ENCODE measurements at regions not wholly inside any gene's neighbourhood (a gene's known extent, or its start where the extent isn't known, plus 50 kb on each side); places are given as distances from the start of the nearest gene placed in this dataset.

DNA sequence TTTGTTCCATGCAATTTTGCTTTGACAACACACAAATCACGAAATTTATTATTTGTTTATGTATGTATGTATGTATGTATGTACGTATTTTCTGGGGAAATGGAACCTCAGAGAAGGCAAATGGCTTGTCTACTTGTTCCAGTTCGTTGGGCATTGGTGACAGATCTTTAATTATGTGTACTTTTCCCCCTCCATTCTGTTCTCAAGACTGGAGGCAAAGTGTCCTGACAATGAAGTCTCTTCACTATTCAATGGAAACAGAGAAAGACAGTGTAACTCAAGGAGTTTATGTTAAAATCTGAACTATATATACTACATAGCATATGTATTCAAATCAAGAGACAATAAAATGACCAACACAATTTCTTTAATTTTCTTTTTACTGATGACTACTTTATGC is 245.7 kb upstream of the PTBP2 start:
- TF ChIP-seq RNF219 (CRISPR knock-in tag; IDR thresholded peaks at IDR 0.05) (no peak), CTCF (CRISPR knock-in tag; IDR thresholded peaks at IDR 0.05) (no peak), TEAD3 (CRISPR knock-in tag; optimal IDR thresholded peaks at IDR 0.05; ENCODE audit: borderline replicate concordance) (no peak), ZBTB42 (CRISPR knock-in tag; IDR thresholded peaks at IDR 0.05) (no peak)
